ENCODE measurements at regions not wholly inside any gene's neighbourhood (a gene's known extent, or its start where the extent isn't known, plus 50 kb on each side); places are given as distances from the start of the nearest gene placed in this dataset.
"Not testable (repeated sequence)": the region's sequence is repeated elsewhere in the genome, so short reads cannot be mapped to it uniquely, and the experiment has no call there.

GRCh38 chr4:49235413-49236160 lies 249.5 kb downstream of the CWH43 start:
- H3K4me1 Mint-ChIP-seq; H3K9me3 Mint-ChIP-seq; H3K27me3 Mint-ChIP-seq; H3K4me1 ChIP-seq (ENCODE audit: insufficient read depth, low read length); POLR2A ChIA-PET; H3K27ac ChIP-seq (ENCODE audit: low read depth, low read length); H3K4me3 Mint-ChIP-seq; CTCF ChIA-PET; H3K4me3 ChIP-seq (ENCODE audit: low read length); H3K36me3 ChIP-seq (ENCODE audit: insufficient read depth, low read length); H3K9me3 ChIP-seq (ENCODE audit: low read length); H3K36me3 Mint-ChIP-seq; H3K27me3 ChIP-seq (ENCODE audit: insufficient read depth, low read length, poor library complexity, severe bottlenecking); H3K27ac Mint-ChIP-seq; DNase-seq: not testable (repeated sequence)

- H3K27me3 Mint-ChIP-seq; H3K9me3 Mint-ChIP-seq; H3K9me3 ChIP-seq (ENCODE audit: low read length); H3K4me3 ChIP-seq (ENCODE audit: low read length); DNase-seq; POLR2A ChIA-PET; CTCF ChIA-PET; H3K36me3 Mint-ChIP-seq; H3K4me1 ChIP-seq (ENCODE audit: insufficient read depth, low read length); H3K36me3 ChIP-seq (ENCODE audit: insufficient read depth, low read length); H3K4me1 Mint-ChIP-seq; H3K27ac Mint-ChIP-seq; H3K4me3 Mint-ChIP-seq; H3K27me3 ChIP-seq (ENCODE audit: insufficient read depth, low read length, poor library complexity, severe bottlenecking); H3K27ac ChIP-seq (ENCODE audit: low read depth, low read length): not testable (repeated sequence)
Observed at GRCh38 chr4:49236474-49236873, 250.4 kb downstream of the CWH43 start.

- H3K27ac Mint-ChIP-seq; H3K27me3 Mint-ChIP-seq; H3K27me3 ChIP-seq (ENCODE audit: insufficient read depth, low read length, poor library complexity, severe bottlenecking); POLR2A ChIA-PET; CTCF ChIA-PET; DNase-seq; H3K9me3 ChIP-seq (ENCODE audit: low read length); H3K4me3 Mint-ChIP-seq; H3K4me1 Mint-ChIP-seq; H3K4me1 ChIP-seq (ENCODE audit: insufficient read depth, low read length); H3K36me3 Mint-ChIP-seq; H3K36me3 ChIP-seq (ENCODE audit: insufficient read depth, low read length); H3K27ac ChIP-seq (ENCODE audit: low read depth, low read length); H3K4me3 ChIP-seq (ENCODE audit: low read length): not testable (repeated sequence)
- peaks cover 0 to 15% (median 2%) of the 10 kb centered on the region in 5 donors for H3K9me3 Mint-ChIP-seq
Observed at GRCh38 chr4:49241295-49241694, 255.2 kb downstream of the CWH43 start.

- H3K27me3 Mint-ChIP-seq; H3K27ac Mint-ChIP-seq; H3K36me3 ChIP-seq (ENCODE audit: insufficient read depth, low read length); H3K27me3 ChIP-seq (ENCODE audit: insufficient read depth, low read length, poor library complexity, severe bottlenecking); H3K4me1 Mint-ChIP-seq; DNase-seq; H3K4me3 ChIP-seq (ENCODE audit: low read length); H3K9me3 ChIP-seq (ENCODE audit: low read length); H3K27ac ChIP-seq (ENCODE audit: low read depth, low read length); CTCF ChIA-PET; H3K9me3 Mint-ChIP-seq; H3K36me3 Mint-ChIP-seq; H3K4me3 Mint-ChIP-seq; H3K4me1 ChIP-seq (ENCODE audit: insufficient read depth, low read length); POLR2A ChIA-PET: not testable (repeated sequence)
Observed at GRCh38 chr4:49262786-49263185, 276.7 kb downstream of the CWH43 start.

- H3K9me3 Mint-ChIP-seq; H3K9me3 ChIP-seq (ENCODE audit: low read length); H3K4me1 ChIP-seq (ENCODE audit: insufficient read depth, low read length); DNase-seq; H3K4me3 ChIP-seq (ENCODE audit: low read length); H3K4me3 Mint-ChIP-seq; H3K27ac ChIP-seq (ENCODE audit: low read depth, low read length); H3K27ac Mint-ChIP-seq; H3K36me3 ChIP-seq (ENCODE audit: insufficient read depth, low read length); H3K4me1 Mint-ChIP-seq; H3K27me3 Mint-ChIP-seq; POLR2A ChIA-PET; H3K36me3 Mint-ChIP-seq; H3K27me3 ChIP-seq (ENCODE audit: insufficient read depth, low read length, poor library complexity, severe bottlenecking); CTCF ChIA-PET: not testable (repeated sequence)
Observed at GRCh38 chr4:49270435-49270834, 284.4 kb downstream of the CWH43 start.

- H3K27me3 Mint-ChIP-seq; H3K4me3 Mint-ChIP-seq; H3K4me3 ChIP-seq (ENCODE audit: low read length); H3K36me3 Mint-ChIP-seq; H3K9me3 Mint-ChIP-seq; POLR2A ChIA-PET; CTCF ChIA-PET; H3K36me3 ChIP-seq (ENCODE audit: insufficient read depth, low read length); H3K4me1 Mint-ChIP-seq; H3K27ac Mint-ChIP-seq; H3K9me3 ChIP-seq (ENCODE audit: low read length); H3K4me1 ChIP-seq (ENCODE audit: insufficient read depth, low read length); H3K27ac ChIP-seq (ENCODE audit: low read depth, low read length); H3K27me3 ChIP-seq (ENCODE audit: insufficient read depth, low read length, poor library complexity, severe bottlenecking): not testable (repeated sequence)
- peak in 1 of 5 donors; percentile 2 for DNase-seq
Observed at GRCh38 chr4:49270912-49271311, 284.8 kb downstream of the CWH43 start.

- H3K36me3 ChIP-seq (ENCODE audit: insufficient read depth, low read length); CTCF ChIA-PET; H3K27me3 ChIP-seq (ENCODE audit: insufficient read depth, low read length, poor library complexity, severe bottlenecking); H3K36me3 Mint-ChIP-seq; H3K27me3 Mint-ChIP-seq; H3K4me3 ChIP-seq (ENCODE audit: low read length); H3K4me1 ChIP-seq (ENCODE audit: insufficient read depth, low read length); H3K4me1 Mint-ChIP-seq; H3K27ac ChIP-seq (ENCODE audit: low read depth, low read length); H3K27ac Mint-ChIP-seq; POLR2A ChIA-PET; DNase-seq; H3K9me3 ChIP-seq (ENCODE audit: low read length); H3K4me3 Mint-ChIP-seq: not testable (repeated sequence)
- H3K9me3 Mint-ChIP-seq, result peaks cover 0 to 14% (median 10%) of the 10 kb centered on the region in 5 donors
Observed at GRCh38 chr4:49285905-49286304, 299.8 kb downstream of the CWH43 start.

GRCh38 chr4:49286926-49287745 lies 301.1 kb downstream of the CWH43 start:
- H3K36me3 Mint-ChIP-seq; H3K27ac Mint-ChIP-seq; H3K4me1 Mint-ChIP-seq; CTCF ChIA-PET; H3K9me3 ChIP-seq (ENCODE audit: low read length); H3K4me3 Mint-ChIP-seq; H3K4me1 ChIP-seq (ENCODE audit: insufficient read depth, low read length); H3K27me3 Mint-ChIP-seq; H3K27me3 ChIP-seq (ENCODE audit: insufficient read depth, low read length, poor library complexity, severe bottlenecking); POLR2A ChIA-PET; H3K36me3 ChIP-seq (ENCODE audit: insufficient read depth, low read length); H3K4me3 ChIP-seq (ENCODE audit: low read length); H3K27ac ChIP-seq (ENCODE audit: low read depth, low read length): not testable (repeated sequence)
- H3K9me3 Mint-ChIP-seq, result peaks cover 0 to 14% (median 10%) of the 10 kb centered on the region in 5 donors
- DNase-seq, result peak in 1 of 5 donors; percentile 49

Measured in CD8-positive, alpha-beta memory T cell (primary cell).